GM12878 (cell line): ENCODE measurements at regions not wholly inside any gene's neighbourhood (a gene's known extent, or its start where the extent isn't known, plus 50 kb on each side); places are given as distances from the start of the nearest gene placed in this dataset.

Experiments used
- ATAC-seq: fragments of 200-7000 bp; cut with Tn5 transposase; 3 replicates; pipeline ENCODE4 v1.9.1; 2020; ENCODE audit warnings: mild to moderate bottlenecking, moderate library complexity
- BruUV-seq: library from RNA; stranded (reverse); fragments of 400-500 nt; replicated peaks from 2 replicates; lab custom pipeline; 2021; lab: Mats Ljungman, UMichigan
- CTCF ChIA-PET: fragments of 300-600 bp; sonication (Branson Sonifier 250); formaldehyde crosslinking; extraction: SDS; loops from one replicate; lab custom pipeline; 2021; ENCODE audit warnings: inconsistent platforms; lab: Yijun Ruan, JAX
- POLR2A ChIA-PET: fragments of 350-600 bp; formaldehyde crosslinking; extraction: SDS; loops from one replicate; lab custom pipeline; 2021; ENCODE audit warnings: inconsistent platforms; lab: Charles Lee
- RAD21 ChIA-PET: fragments of 300-600 bp; sonication (Branson Sonifier 250); formaldehyde crosslinking; loops from one replicate; lab custom pipeline; 2023; ENCODE audit warnings: antibody characterized with exemption; ENCODE audit not compliant: unreplicated experiment; lab: Charles Lee
- SMC1A ChIA-PET: fragments of 300-600 bp; sonication (Branson Sonifier 250); formaldehyde crosslinking; loops from one replicate; lab custom pipeline; 2023; ENCODE audit not compliant: unreplicated experiment, uncharacterized antibody; lab: Charles Lee
- DNase-seq: peaks from one replicate; pipeline ENCODE4 v3.0.0-alpha.2; 2011; ENCODE audit warnings: low read depth, low spot score
- FAIRE-seq: peaks from 3 replicates; lab custom pipeline; 2011; peaks lifted over from hg19 to GRCh38; lab: Jason Lieb, UNC
- H2AFZ ChIP-seq: 2 replicates; pipeline ENCODE4 v1.6.0; 2011; ENCODE audit warnings: low read depth, low read length, control low read depth; ENCODE audit not compliant: control insufficient read depth
- H3K27ac ChIP-seq: 2 replicates; pipeline ENCODE4 v1.5.1; 2011; ENCODE audit warnings: control low read depth; ENCODE audit not compliant: control insufficient read depth, insufficient read depth
- H3K27me3 ChIP-seq, 2 experiments: replicated peaks in 1 of 2; 2 replicates each; pipeline versions ENCODE4 v1.6.0 to v1.6.1; 2011; ENCODE audit warnings: low read length in 1 of 2; ENCODE audit not compliant: control insufficient read depth in 2 of 2, insufficient read depth in 2 of 2
- H3K36me3 ChIP-seq, 2 experiments: 2 replicates each; pipeline ENCODE4 v1.5.1; 2011; ENCODE audit warnings: low read length in 1 of 2; ENCODE audit not compliant: control insufficient read depth in 2 of 2, insufficient read depth in 2 of 2
- H3K4me1 ChIP-seq: 2 replicates; pipeline ENCODE4 v1.6.1; 2011; ENCODE audit warnings: mild to moderate bottlenecking, low read length, moderate library complexity, mixed read lengths; ENCODE audit not compliant: control insufficient read depth, insufficient read depth
- H3K4me2 ChIP-seq: 2 replicates; pipeline ENCODE4 v1.6.0; 2011; ENCODE audit warnings: control low read depth; ENCODE audit not compliant: control insufficient read depth, insufficient read depth
- H3K4me3 ChIP-seq: fragments of 200-600 bp; sonication (generic); 2 replicates; pipeline ENCODE4 v1.5.1; 2016
- H3K79me2 ChIP-seq: 2 replicates; pipeline ENCODE4 v1.6.0; 2011; ENCODE audit warnings: low read length; ENCODE audit not compliant: control insufficient read depth, insufficient read depth
- H3K9ac ChIP-seq: 2 replicates; pipeline ENCODE4 v1.8.0; 2011; ENCODE audit warnings: low read length, control low read depth, mixed read lengths; ENCODE audit not compliant: control insufficient read depth, insufficient read depth
- H3K9me3 ChIP-seq: replicated peaks from 3 replicates; pipeline ENCODE4 v1.5.1; 2011; ENCODE audit warnings: mild to moderate bottlenecking, low read length; ENCODE audit not compliant: control insufficient read depth, insufficient read depth
- H4K20me1 ChIP-seq: 2 replicates; pipeline ENCODE4 v1.6.0; 2011; ENCODE audit not compliant: control insufficient read depth, insufficient read depth
- HCFC1 ChIP-seq: fragments of 150-350 bp; IDR thresholded peaks from 2 replicates; pipeline ENCODE4 v1.6.1; 2014; ENCODE audit warnings: low read length
- NR2C2 ChIP-seq: IDR thresholded peaks from 2 replicates; pipeline ENCODE4 v1.6.1; 2011; ENCODE audit warnings: borderline replicate concordance, low read depth; ENCODE audit not compliant: control insufficient read depth, insufficient read length
- PAX5 ChIP-seq: IDR thresholded peaks from 2 replicates; pipeline ENCODE4 v1.6.1; 2011; ENCODE audit warnings: low read depth, low read length, borderline replicate concordance
- PRDM15 ChIP-seq: fragments of 450-650 bp; formaldehyde crosslinking; IDR thresholded peaks from 2 replicates; pipeline ENCODE4 v1.4.0; 2020; ENCODE audit warnings: mild to moderate bottlenecking, moderate library complexity
- SMARCA5 ChIP-seq: fragments of 450-650 bp; IDR thresholded peaks from 2 replicates; pipeline ENCODE4 v1.6.1; 2017; ENCODE audit warnings: mild to moderate bottlenecking
- ZBED1 ChIP-seq: IDR thresholded peaks from 2 replicates; pipeline ENCODE4 v1.6.1; 2016; ENCODE audit warnings: borderline replicate concordance
- WGBS: methylation state at CpG from one replicate; pipeline ENCODE4 v1.1.6; 2016; ENCODE audit warnings: low lambda C conversion rate; ENCODE audit not compliant: insufficient replicate concordance, insufficient coverage; ENCODE audit errors: missing lambda C conversion rate; 5-methylcytosine and 5-hydroxymethylcytosine counted together
- in situ Hi-C: fragments of 300-500 bp; cut with MboI; formaldehyde crosslinking; loops from 9 replicates; pipeline ENCODE4 v1.14.3; 2018; ENCODE audit warnings: mixed read lengths
- intact Hi-C: fragments of 100-400 bp; cut with micrococcal nuclease; formaldehyde crosslinking; loops from one replicate; pipeline ENCODE4 v1.14.2; 2022; ENCODE audit not compliant: unreplicated experiment
- TF ChIP-seq, protein P1 (sequence below): IDR thresholded peaks from 2 replicates; pipeline ENCODE4 v1.6.1; 2012; ENCODE audit warnings: improper control_type of control experiment, low read depth, low read length; ENCODE audit not compliant: insufficient replicate concordance
- TF ChIP-seq, protein P2 (sequence below): fragments of 450-650 bp; IDR thresholded peaks from 2 replicates; pipeline ENCODE4 v1.6.1; 2014; ENCODE audit warnings: mild to moderate bottlenecking

DNA sequence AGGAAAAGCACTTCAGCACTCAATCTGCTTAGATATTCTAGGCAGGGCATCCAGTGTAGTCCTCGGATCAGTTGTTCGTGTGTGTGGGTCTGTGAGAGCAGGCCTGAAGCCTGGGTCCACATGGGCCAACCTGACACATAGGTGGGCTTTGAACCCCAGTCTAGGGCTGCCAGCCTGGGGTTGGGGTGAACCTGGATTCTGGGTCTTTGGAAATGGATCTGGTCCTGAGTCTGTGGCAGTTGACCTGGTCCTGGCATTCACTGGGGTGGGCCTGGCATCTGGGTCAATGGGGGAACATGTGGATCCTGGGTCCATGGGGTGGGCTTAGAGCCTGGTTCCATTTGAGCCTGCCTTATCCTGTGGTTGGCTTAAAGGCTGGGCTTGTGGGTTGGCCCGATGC lies 492.6 kb upstream of the MAN1A1 start:
- CTCF ChIA-PET: no interaction called here
- SMC1A ChIA-PET: no interaction called here
- Histone ChIP-seq H3K9ac (no peak overlapping the region), H3K4me3 (no peak overlapping the region), H3K79me2 (no peaks in the 10 kb centered on the region), H3K9me3 (no peaks in the 10 kb centered on the region), H2AFZ (no peak overlapping the region), H3K4me2 (no peak overlapping the region), H3K27ac (no peak overlapping the region), H3K36me3 (no peaks in the 10 kb centered on the region), H3K27me3 (no peaks in the 10 kb centered on the region), H3K4me1 (no peaks in the 10 kb centered on the region), H4K20me1 (no peaks in the 10 kb centered on the region)
- ATAC-seq (no peak), FAIRE-seq (no peak), DNase-seq (no peak)
- in situ Hi-C loops: no loop called here
- intact Hi-C loops: no loop called here
- POLR2A ChIA-PET: no interaction called here
- WGBS: 27% methylated on average over 3 of the region's 3 CpGs
- RAD21 ChIA-PET: no interaction called here
- BruUV-seq: no TSS peak
- TF ChIP-seq, protein P1, sequence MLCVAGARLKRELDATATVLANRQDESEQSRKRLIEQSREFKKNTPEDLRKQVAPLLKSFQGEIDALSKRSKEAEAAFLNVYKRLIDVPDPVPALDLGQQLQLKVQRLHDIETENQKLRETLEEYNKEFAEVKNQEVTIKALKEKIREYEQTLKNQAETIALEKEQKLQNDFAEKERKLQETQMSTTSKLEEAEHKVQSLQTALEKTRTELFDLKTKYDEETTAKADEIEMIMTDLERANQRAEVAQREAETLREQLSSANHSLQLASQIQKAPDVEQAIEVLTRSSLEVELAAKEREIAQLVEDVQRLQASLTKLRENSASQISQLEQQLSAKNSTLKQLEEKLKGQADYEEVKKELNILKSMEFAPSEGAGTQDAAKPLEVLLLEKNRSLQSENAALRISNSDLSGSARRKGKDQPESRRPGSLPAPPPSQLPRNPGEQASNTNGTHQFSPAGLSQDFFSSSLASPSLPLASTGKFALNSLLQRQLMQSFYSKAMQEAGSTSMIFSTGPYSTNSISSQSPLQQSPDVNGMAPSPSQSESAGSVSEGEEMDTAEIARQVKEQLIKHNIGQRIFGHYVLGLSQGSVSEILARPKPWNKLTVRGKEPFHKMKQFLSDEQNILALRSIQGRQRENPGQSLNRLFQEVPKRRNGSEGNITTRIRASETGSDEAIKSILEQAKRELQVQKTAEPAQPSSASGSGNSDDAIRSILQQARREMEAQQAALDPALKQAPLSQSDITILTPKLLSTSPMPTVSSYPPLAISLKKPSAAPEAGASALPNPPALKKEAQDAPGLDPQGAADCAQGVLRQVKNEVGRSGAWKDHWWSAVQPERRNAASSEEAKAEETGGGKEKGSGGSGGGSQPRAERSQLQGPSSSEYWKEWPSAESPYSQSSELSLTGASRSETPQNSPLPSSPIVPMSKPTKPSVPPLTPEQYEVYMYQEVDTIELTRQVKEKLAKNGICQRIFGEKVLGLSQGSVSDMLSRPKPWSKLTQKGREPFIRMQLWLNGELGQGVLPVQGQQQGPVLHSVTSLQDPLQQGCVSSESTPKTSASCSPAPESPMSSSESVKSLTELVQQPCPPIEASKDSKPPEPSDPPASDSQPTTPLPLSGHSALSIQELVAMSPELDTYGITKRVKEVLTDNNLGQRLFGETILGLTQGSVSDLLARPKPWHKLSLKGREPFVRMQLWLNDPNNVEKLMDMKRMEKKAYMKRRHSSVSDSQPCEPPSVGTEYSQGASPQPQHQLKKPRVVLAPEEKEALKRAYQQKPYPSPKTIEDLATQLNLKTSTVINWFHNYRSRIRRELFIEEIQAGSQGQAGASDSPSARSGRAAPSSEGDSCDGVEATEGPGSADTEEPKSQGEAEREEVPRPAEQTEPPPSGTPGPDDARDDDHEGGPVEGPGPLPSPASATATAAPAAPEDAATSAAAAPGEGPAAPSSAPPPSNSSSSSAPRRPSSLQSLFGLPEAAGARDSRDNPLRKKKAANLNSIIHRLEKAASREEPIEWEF: no peak

DNA sequence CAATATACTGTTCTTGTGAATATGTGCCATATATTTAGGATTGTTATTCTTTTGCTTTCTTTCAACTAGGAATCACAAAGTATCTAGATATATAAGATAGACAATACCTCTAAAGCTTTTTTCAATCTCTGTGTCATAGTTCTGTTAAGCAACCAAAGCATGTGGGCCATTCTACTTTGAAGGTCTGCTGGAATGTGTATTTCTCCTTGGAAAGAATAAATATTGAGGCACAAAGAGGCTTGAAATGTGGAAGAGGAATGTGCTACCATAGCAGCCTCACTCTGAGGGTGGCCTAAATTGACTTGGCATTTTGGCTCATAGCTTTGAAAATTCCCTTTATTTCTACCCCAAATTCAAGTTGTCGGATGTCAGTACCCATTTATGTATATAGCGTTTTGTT lies 488.5 kb upstream of the MAN1A1 start:
- RAD21 ChIA-PET: no interaction called here
- Histone ChIP-seq H3K27me3 (no peaks in the 10 kb centered on the region), H3K9ac (no peak overlapping the region), H3K4me2 (no peak overlapping the region), H3K4me1 (no peaks in the 10 kb centered on the region), H2AFZ (no peak overlapping the region), H3K27ac (no peak overlapping the region), H3K4me3 (no peak overlapping the region), H4K20me1 (no peaks in the 10 kb centered on the region), H3K36me3 (no peaks in the 10 kb centered on the region), H3K9me3 (no peaks in the 10 kb centered on the region), H3K79me2 (no peaks in the 10 kb centered on the region)
- WGBS: 56% methylated on average over 2 of the region's 2 CpGs
- CTCF ChIA-PET: no interaction called here
- BruUV-seq: no TSS peak
- DNase-seq: no peak
- SMC1A ChIA-PET: interaction anchor here (0.7 kb wide), 1 partner anchor 22 kb away, joined by 3 read pairs; no protein-coding TSS in a partner anchor
- no peak for ATAC-seq
- intact Hi-C loops: no loop called here
- in situ Hi-C loops: no loop called here
- POLR2A ChIA-PET: no interaction called here
- no peak for FAIRE-seq
- no peak for TF ChIP-seq SMARCA5
- TF ChIP-seq HCFC1: no peak
- TF ChIP-seq PRDM15: no peak
- TF ChIP-seq, protein P2, sequence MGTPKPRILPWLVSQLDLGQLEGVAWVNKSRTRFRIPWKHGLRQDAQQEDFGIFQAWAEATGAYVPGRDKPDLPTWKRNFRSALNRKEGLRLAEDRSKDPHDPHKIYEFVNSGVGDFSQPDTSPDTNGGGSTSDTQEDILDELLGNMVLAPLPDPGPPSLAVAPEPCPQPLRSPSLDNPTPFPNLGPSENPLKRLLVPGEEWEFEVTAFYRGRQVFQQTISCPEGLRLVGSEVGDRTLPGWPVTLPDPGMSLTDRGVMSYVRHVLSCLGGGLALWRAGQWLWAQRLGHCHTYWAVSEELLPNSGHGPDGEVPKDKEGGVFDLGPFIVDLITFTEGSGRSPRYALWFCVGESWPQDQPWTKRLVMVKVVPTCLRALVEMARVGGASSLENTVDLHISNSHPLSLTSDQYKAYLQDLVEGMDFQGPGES: no peak
- TF ChIP-seq PAX5: no peak
- no peak for TF ChIP-seq ZBED1
- TF ChIP-seq NR2C2: no peak
